ENCODE measurements at regions not wholly inside any gene's neighbourhood (a gene's known extent, or its start where the extent isn't known, plus 50 kb on each side); places are given as distances from the start of the nearest gene placed in this dataset.
"Not testable (repeated sequence)": the region's sequence is repeated elsewhere in the genome, so short reads cannot be mapped to it uniquely, and the experiment has no call there.

DNA sequence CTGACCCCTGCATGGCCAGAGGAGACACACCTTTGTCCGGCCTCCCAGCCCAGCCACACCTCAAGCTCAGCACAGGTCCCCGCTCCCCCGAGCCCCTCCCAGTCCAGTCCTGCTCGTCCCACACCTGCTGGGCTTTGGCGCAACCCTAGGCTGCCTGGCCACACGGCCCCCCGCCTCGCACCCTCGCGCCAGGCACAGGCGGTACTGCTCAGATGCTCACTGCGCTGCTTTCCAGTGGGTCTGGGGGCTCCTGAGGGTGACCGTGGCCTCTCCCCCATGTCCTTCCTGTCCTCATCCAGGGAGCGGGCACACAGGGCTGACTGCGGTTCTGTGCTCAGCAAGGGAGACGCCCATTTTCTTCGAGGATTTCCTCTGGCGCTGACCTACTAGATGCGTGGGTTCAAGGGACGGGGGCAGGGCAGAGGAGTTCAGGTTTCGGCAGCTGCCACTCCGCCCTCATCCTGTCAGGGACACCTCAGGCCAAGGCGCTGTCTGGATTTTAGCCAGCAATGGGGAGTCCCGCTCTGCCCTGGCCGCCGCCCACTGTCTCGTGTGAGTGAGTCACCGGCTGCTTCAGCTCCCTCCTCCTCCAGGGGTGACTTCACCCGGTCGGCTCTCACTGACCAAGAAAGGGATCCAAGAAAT is 118.0 kb upstream of the ZNF469 start:
- TF ChIP-seq POLR2A (IDR thresholded peaks at IDR 0.05): no peak
- TF ChIP-seq, protein P1, sequence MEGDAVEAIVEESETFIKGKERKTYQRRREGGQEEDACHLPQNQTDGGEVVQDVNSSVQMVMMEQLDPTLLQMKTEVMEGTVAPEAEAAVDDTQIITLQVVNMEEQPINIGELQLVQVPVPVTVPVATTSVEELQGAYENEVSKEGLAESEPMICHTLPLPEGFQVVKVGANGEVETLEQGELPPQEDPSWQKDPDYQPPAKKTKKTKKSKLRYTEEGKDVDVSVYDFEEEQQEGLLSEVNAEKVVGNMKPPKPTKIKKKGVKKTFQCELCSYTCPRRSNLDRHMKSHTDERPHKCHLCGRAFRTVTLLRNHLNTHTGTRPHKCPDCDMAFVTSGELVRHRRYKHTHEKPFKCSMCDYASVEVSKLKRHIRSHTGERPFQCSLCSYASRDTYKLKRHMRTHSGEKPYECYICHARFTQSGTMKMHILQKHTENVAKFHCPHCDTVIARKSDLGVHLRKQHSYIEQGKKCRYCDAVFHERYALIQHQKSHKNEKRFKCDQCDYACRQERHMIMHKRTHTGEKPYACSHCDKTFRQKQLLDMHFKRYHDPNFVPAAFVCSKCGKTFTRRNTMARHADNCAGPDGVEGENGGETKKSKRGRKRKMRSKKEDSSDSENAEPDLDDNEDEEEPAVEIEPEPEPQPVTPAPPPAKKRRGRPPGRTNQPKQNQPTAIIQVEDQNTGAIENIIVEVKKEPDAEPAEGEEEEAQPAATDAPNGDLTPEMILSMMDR (IDR thresholded peaks at IDR 0.05): no peak
- H3K4me3 ChIP-seq (replicated peaks in 1 of 3): no peak overlapping the region
- H3K36me3 ChIP-seq: no peaks in the 10 kb centered on the region

DNA sequence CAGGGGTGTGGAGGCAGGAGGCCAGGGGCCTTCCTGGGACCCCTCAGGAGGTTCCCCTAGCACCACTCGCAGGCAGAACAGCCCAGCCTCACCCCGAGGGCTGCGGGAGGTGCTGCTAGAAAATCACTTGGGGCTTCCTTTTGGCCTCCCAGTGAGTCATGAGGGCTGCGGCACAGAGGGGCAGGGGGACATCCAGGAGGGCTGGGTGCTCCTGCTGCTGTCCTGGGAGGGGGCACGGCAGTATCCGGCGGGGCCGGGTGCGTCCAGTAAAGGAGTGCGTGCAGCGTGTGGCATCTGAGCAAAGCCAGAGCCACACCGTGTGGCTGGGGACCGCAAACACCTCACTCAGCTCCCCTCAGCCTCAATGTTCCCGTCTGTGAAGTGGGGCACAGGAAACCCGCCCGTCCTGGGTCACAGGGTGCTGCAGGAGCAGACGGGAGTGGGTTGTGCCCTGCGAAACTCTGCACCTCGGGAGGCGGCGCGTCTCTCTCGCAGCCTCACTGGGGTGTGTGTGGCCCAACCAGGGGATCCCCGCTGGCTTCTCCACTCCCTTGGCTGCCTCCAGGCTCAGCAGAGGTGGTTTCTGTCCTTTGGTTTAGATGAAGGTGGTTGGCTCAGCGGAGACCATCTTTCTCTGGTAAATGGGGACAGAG is 117.3 kb upstream of the ZNF469 start:
- 70 to 89% methylated on average over 8 to 14 of the region's 25 CpGs for WGBS, 2 donors
- DNase-seq: not testable (repeated sequence)

More for the DNA sequence above, 118.0 kb upstream of the ZNF469 start:
- H3K27ac ChIP-seq: peak overlapping the region in 1 of 3 donors; percentile 28
- no peaks in the 10 kb centered on the region for H3K9me3 ChIP-seq
- 80 to 86% methylated on average over 5 to 11 of the region's 30 CpGs for WGBS, 2 donors
- no peaks in the 10 kb centered on the region for H3K27me3 ChIP-seq
- DNase-seq: peak; percentile 96 to 97
- intact Hi-C loops (cut with DNase I): no loop called here
- peaks cover 22 to 33% of the 10 kb centered on the region in 2 donors for H3K4me1 ChIP-seq

DNA sequence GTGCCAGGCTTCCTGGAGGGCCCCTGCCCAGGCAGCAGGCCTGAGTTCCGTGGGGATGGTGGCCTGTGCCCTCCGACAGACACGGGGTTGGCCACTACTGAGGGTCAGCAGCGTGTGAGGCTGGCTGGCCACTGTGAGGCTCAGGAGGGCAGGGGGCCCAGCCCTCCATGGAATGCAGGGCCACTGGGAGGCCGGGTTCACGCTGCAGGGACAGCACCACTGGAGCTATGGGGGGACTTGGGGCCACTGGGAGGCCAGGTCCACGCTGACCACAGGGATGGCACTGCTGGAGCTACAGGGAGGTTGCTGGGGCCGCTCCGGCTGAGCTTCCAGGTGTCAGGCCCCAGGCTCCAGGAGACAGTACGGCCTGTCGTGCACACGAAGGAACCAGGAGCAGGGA is 116.7 kb upstream of the ZNF469 start:
- H3K4me1 ChIP-seq: peaks cover 22 to 33% of the 10 kb centered on the region in 2 donors
- WGBS, 2 donors: no CpG with 5 or more reads among the region's 12 CpGs
- not testable (repeated sequence) for DNase-seq

More for the DNA sequence above, 117.3 kb upstream of the ZNF469 start:
- intact Hi-C loops (cut with DNase I); H3K27ac ChIP-seq; H3K9me3 ChIP-seq; H3K27me3 ChIP-seq; H3K4me3 ChIP-seq (replicated peaks in 1 of 3); H3K36me3 ChIP-seq: not testable (repeated sequence)
- peaks cover 22 to 33% of the 10 kb centered on the region in 2 donors for H3K4me1 ChIP-seq

DNA sequence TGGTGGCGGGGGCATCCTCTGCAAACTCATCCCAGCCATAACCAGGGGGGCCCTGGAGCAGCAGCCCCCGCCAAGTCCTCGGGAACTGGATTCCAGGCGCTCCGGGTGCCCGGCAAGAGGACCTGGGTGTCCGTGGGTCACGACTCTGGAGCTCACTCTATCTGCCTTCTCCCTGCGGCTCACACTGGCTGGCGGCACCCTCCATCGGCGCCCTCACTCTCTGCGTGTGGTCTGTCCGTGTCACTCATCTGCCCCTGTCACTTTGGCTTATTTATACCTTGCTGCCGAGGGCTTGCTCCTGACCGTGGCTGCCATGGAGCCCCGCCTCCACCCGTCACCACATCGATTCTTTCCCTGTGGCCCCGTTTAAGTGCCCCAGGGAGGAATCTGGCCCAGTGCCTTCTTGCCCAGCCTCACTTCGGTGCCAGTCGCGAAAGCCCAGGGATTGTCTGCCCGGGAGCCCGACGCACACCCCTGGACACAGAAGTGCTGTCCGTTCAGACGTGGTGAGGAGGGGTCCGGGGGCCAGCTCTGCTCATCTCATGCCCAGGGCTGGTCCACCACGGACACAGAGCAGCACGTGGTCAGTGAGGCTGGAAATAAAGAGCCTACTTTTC is 115.7 kb upstream of the ZNF469 start:
- peak; percentile 43 to 57 for DNase-seq

More for the DNA sequence above, 116.7 kb upstream of the ZNF469 start:
- H3K27ac ChIP-seq; H3K36me3 ChIP-seq; intact Hi-C loops (cut with DNase I); H3K9me3 ChIP-seq; H3K27me3 ChIP-seq; H3K4me3 ChIP-seq (replicated peaks in 1 of 3): not testable (repeated sequence)

DNA sequence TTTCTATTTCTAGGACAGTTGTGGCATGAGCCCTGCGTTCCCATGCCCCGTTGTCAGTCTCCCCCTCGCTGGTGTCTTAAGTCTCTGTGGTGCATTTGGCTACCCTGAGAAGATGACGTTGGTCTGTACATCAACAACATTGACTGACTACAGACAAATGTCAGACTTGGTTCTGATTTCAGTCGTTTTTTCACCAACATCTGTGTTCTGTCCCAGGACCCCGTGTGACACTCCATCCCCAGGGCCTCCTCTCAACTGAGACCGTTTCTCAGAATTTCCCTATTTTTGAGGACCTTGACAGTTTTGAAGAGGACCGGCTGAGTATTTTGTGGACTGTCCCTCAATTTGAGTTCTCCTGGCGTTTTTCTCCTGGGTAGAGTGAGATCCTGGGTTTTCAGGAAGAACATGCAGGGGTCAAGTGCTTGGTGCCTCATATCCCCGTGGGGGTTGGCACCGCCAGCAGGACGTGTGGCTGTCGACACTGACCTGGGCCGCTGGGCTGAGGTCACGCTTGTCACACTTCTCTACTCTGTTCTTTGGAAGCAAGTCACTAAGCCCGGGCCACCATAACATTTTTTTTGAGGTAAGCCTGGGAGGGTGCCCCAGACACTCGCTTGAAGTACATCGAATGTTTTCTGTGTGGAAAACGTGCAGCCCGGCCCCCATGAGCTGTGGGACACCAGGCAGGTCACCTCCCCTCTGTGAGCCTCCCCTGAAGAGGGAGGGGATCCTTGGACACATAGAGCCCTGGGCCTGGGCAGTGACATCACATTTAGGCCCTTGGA is 114.4 kb upstream of the ZNF469 start:
- H3K4me1 ChIP-seq: peaks cover 9 to 17% of the 10 kb centered on the region in 2 donors
- H3K27ac ChIP-seq; DNase-seq; H3K4me3 ChIP-seq (replicated peaks in 1 of 3); H3K36me3 ChIP-seq; H3K9me3 ChIP-seq; intact Hi-C loops (cut with DNase I); H3K27me3 ChIP-seq: not testable (repeated sequence)
- 77 to 88% methylated on average over 14 to 20 of the region's 20 CpGs for WGBS, 2 donors

More for the DNA sequence above, 115.7 kb upstream of the ZNF469 start:
- H3K4me3 ChIP-seq (replicated peaks in 1 of 3); intact Hi-C loops (cut with DNase I); H3K36me3 ChIP-seq; H3K9me3 ChIP-seq; H3K27ac ChIP-seq; H3K27me3 ChIP-seq: not testable (repeated sequence)
- H3K4me1 ChIP-seq: peaks cover 19 to 27% of the 10 kb centered on the region in 2 donors
- 58 to 69% methylated on average over 19 to 26 of the region's 31 CpGs for WGBS, 2 donors

DNA sequence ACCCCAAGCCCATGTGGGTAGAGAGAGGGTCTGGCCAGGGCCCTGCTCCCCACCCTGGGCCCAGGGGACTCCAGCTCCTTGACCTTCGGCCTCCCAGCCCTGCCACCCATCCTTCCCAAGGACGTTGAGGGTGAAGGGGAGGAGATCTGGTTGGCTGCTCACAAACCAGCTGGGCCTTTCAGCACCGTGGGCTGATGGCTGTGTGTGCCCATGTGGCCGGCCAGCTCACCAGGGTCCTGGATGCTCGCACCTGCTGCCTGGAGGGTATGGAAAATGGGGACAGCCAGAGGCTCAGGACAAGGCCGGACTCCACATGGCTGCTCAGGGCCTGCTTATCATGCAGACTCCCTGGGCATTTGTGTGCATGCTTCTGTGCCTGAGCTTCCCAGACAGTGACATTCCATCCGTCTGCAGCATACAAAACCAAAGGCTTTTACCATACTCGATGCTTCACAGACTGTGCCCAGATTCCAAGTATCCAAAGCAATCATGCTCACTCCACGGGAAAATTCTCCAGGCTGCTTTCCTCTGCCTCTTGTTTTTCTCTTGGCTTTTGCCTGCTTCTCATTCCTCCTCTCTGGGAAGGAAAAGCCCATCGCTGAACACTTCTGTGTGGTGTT is 112.5 kb upstream of the ZNF469 start:
- H3K27ac ChIP-seq; intact Hi-C loops (cut with DNase I); H3K36me3 ChIP-seq; DNase-seq; H3K27me3 ChIP-seq; H3K4me3 ChIP-seq (replicated peaks in 1 of 3); H3K4me1 ChIP-seq; H3K9me3 ChIP-seq: not testable (repeated sequence)
- WGBS, 2 donors: 61 to 73% methylated on average over 4 to 9 of the region's 10 CpGs

DNA sequence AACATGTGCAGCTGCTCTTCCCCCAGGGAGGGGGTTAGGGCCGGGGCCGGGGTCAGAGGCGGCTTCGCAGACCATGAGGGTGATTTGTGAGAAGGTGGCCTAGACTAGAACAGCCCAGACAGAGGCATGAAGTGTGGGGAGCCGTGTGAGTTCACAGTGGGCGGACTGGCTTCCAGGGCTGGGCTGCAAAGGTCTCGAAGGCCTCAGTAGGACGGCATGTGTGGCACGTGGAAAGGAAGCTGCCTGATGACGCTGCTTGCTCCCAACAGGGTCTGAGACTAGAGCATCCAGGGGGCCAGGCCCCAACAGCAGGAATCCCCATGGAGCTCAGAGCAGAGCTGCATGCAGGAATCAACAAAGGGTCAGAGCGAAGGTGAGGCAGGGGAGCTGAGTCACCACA is 111.5 kb upstream of the ZNF469 start:
- intact Hi-C loops (cut with DNase I); H3K27ac ChIP-seq; H3K4me3 ChIP-seq (replicated peaks in 1 of 3); H3K9me3 ChIP-seq; H3K36me3 ChIP-seq; DNase-seq; H3K27me3 ChIP-seq; H3K4me1 ChIP-seq: not testable (repeated sequence)
- 74 to 89% methylated on average over 4 to 9 of the region's 11 CpGs for WGBS, 2 donors

DNA sequence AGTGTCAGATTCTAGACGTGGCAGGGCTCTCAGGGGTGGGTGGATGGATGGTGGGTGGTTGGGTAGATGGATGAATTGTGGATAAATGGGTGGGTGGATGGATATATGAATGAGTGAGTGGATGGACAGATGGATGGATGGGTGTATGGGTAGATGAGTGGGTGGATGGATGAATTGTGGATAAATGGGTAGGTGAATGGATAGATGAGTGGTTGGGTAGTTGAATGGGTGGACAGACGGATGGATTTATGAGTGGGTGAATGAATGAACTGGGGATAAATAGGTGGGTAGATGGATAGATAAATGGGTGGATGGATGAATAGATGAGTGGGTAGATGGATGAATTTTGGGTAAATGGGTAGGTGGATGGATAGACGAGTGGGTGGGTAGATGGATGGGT is 111.0 kb upstream of the ZNF469 start:
- H3K4me3 ChIP-seq (replicated peaks in 1 of 3); H3K4me1 ChIP-seq; H3K27me3 ChIP-seq; H3K9me3 ChIP-seq; H3K27ac ChIP-seq; intact Hi-C loops (cut with DNase I); H3K36me3 ChIP-seq; DNase-seq: not testable (repeated sequence)
- 76 to 85% methylated on average over 3 of the region's 3 CpGs for WGBS, 2 donors

DNA sequence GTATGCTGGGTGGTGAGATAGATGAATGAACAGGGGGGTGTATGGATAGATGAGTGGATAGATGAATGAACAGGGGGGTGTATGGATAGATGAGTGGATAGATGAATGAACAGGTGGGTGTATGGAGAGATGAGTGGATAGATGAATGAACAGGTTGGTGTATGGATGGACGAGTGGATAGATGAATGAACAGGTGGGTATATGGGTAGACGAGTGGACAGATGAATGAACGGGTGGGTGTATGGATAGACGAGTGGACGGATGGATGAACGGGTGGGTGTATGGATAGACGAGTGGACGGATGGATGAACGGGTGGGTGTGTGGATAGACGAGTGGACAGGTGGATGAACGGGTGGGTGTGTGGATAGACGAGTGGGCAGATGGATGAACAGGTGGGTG is 110.3 kb upstream of the ZNF469 start:
- intact Hi-C loops (cut with DNase I); H3K27me3 ChIP-seq; H3K36me3 ChIP-seq; H3K27ac ChIP-seq; H3K4me1 ChIP-seq; DNase-seq; H3K4me3 ChIP-seq (replicated peaks in 1 of 3); H3K9me3 ChIP-seq: not testable (repeated sequence)
- 89 to 90% methylated on average over 12 of the region's 12 CpGs for WGBS, 2 donors

DNA sequence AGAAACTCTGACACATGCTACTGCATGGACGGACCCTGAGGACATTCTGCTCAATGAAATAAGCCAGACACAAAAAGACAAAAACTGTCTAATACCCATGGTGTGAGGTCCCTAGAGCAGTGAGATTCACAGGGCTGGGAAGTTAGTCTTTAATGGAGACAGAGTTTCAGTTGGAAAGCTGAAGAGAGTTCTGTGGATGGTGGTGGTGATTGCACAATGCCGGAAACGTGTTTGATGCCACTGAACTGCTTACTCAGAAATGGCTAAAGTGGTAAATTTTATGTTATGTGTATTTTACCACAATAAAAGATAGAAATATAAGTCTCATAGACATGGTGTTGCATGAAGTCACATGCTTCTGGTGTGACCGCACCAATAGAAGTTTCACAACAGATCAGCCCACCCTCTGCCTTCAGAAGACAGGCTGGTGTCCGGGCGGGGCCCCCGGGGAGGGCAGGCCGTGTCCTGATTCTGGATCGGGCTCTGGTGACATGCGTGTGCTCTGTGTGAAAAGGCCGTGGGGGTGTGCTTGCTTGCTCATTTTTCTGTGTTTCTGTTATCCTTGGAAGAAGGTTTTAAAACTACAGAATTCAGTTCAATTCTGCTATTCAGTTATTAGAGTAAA is 108.5 kb upstream of the ZNF469 start:
- DNase-seq; H3K27me3 ChIP-seq; H3K4me1 ChIP-seq; H3K4me3 ChIP-seq (replicated peaks in 1 of 3); H3K27ac ChIP-seq; H3K9me3 ChIP-seq; H3K36me3 ChIP-seq; intact Hi-C loops (cut with DNase I): not testable (repeated sequence)
- 64 to 83% methylated on average over 11 of the region's 11 CpGs for WGBS, 2 donors
